ENCODE measurements at regions not wholly inside any gene's neighbourhood (a gene's known extent, or its start where the extent isn't known, plus 50 kb on each side); places are given as distances from the start of the nearest gene placed in this dataset.
"Not testable (repeated sequence)": the region's sequence is repeated elsewhere in the genome, so short reads cannot be mapped to it uniquely, and the experiment has no call there.

DNA sequence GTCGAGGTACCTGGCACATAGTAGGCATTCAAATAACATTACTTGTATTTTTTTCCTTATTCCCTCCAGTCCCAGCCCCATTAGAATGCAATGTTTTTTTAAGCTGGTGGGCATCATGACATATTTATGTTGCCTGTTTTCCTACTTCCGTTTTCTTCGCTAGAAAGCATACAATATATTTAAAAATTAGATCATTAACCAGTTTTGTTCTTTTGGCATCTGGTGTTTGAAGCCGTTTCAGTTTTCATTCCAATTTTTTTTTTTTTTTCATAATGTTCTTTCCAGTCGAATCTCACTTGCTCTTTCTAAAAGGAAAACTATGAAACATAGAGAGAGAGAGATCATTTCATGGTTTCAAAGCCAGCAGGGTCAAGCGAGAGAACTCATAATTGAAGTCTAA is 228.3 kb upstream of the C9orf72 start:
- no peak overlapping the region for H3K27ac ChIP-seq
- TF ChIP-seq, protein P1, sequence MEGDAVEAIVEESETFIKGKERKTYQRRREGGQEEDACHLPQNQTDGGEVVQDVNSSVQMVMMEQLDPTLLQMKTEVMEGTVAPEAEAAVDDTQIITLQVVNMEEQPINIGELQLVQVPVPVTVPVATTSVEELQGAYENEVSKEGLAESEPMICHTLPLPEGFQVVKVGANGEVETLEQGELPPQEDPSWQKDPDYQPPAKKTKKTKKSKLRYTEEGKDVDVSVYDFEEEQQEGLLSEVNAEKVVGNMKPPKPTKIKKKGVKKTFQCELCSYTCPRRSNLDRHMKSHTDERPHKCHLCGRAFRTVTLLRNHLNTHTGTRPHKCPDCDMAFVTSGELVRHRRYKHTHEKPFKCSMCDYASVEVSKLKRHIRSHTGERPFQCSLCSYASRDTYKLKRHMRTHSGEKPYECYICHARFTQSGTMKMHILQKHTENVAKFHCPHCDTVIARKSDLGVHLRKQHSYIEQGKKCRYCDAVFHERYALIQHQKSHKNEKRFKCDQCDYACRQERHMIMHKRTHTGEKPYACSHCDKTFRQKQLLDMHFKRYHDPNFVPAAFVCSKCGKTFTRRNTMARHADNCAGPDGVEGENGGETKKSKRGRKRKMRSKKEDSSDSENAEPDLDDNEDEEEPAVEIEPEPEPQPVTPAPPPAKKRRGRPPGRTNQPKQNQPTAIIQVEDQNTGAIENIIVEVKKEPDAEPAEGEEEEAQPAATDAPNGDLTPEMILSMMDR (conservative IDR thresholded peaks at IDR 0.05), result no peak
- no peak for TF ChIP-seq ZFX (IDR thresholded peaks at IDR 0.05)

DNA sequence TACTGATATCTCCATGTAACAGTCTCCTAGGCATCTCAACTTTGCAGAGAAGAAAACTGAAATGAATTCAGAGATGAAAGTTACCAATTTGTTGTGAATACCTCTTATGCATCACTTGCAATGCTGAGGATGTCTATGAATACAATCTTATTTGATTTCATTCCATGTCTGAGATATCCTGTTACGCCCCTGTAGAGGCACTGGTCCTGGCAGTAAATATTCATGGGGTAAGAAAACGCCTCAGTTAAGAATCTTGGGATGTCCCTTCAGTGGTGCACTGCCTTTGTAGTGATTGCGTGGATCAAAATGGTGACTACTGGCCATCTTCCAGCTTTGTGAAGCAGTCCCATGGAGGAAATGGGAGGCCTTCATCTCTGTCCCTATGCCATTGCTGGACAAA is 229.1 kb upstream of the C9orf72 start:
- no peak overlapping the region for H3K27ac ChIP-seq
- TF ChIP-seq, protein P1 (conservative IDR thresholded peaks at IDR 0.05), result no peak
- no peak for TF ChIP-seq ZFX (IDR thresholded peaks at IDR 0.05)

DNA sequence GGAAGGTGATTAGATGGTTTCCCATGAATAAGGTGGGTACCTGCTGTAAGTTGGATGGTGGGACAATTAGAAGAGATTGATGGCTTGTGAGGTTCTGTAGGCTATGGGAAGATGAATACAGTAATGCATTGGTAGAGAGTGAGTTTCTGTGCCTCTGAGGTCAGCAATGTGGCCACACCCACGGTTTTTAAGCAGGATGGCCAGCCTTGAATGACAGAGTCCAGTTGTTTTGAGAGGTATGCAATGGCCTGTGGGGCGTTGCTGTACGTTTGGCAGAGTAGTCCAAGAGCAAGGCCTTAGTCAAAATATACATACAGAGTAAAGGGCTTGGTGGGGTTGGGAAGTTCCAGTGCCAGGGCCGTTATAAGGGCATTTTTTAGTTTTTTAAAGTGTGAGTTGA is 235.6 kb upstream of the C9orf72 start:
- TF ChIP-seq ZFX (IDR thresholded peaks at IDR 0.05), result no peak
- TF ChIP-seq, protein P1 (conservative IDR thresholded peaks at IDR 0.05), result no peak
- no peak overlapping the region for H3K27ac ChIP-seq

DNA sequence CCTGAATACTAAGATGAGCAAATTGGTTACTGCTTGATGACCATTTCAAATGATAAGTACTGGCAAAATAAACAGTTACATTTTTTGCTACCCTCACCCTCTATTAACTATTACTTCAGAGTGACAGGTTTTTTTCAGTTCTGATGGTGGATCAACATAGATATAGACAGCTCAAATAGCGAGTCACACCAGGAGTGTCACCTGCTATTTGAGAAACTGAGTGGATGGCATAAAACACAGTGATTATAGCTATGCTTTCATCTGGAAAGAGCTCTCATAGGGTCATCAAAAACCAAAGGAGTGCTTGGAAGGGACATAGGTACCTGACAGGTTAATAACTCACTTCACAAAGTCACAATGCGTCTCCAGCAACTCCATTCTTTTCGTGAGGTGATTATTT is 244.5 kb upstream of the C9orf72 start:
- no peak overlapping the region for H3K27ac ChIP-seq
- no peak for TF ChIP-seq ZFX (IDR thresholded peaks at IDR 0.05)
- TF ChIP-seq, protein P1 (conservative IDR thresholded peaks at IDR 0.05), result no peak

DNA sequence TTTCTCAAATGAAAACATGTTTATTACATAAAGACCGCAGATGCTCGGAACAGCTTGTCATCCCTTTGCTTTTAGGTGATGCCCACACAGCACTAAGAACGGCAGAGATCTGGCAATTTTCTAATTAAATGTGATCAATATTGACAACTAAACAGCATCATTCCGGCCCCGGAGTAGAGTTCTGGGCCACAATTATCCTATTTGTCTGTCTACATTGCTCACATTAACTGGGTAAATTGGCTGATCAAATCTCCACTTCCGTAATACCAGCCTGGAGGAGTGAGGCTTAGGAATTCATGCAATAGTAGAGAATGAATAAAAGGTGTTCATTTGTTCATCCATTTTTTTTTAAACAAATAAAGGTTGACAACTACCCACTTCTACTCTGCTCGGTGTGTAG is 245.1 kb upstream of the C9orf72 start:
- no peak overlapping the region for H3K27ac ChIP-seq
- TF ChIP-seq, protein P1 (conservative IDR thresholded peaks at IDR 0.05), result no peak
- TF ChIP-seq ZFX (IDR thresholded peaks at IDR 0.05), result no peak

DNA sequence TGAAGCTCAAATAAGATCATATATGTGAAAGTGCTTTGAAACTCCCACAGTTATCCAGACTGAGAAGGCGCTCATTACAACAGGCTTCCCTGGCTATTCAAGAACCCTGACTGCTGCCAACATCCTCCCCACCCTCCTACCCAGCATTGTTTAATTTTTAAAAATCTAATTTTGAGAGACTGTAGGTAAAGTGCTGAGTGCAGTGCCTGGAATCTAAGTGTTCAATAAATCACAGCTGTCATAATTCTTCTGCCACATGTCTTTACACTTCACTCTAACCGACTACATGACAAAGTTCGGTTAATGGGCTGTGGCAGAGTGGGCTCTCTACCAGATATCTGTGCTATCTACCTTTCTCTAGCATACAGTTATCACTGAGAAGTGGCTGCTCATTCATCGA is 255.6 kb upstream of the C9orf72 start:
- no peak overlapping the region for H3K27ac ChIP-seq
- no peak for TF ChIP-seq ZFX (IDR thresholded peaks at IDR 0.05)

DNA sequence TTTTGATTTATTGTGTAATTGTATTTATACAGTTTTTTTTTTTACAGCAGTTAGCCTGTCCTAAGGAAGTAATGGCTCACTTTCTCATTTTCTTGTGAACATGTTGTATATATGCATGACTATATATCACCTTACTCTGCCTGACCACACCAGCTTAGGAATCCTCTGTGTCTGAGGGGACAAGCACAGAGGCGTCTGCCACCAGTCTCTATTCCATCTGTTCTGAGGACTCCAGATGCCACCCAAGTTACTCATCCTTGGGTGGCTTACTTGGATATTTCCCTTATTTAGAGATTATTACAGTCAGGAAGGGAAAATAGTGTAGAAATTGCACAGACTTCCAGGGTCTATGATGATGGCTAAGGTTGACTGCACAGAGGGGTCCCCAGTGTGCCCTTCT is 256.3 kb upstream of the C9orf72 start:
- no peak for TF ChIP-seq ZFX (IDR thresholded peaks at IDR 0.05)
- TF ChIP-seq, protein P1 (conservative IDR thresholded peaks at IDR 0.05), result no peak
- no peak overlapping the region for H3K27ac ChIP-seq

DNA sequence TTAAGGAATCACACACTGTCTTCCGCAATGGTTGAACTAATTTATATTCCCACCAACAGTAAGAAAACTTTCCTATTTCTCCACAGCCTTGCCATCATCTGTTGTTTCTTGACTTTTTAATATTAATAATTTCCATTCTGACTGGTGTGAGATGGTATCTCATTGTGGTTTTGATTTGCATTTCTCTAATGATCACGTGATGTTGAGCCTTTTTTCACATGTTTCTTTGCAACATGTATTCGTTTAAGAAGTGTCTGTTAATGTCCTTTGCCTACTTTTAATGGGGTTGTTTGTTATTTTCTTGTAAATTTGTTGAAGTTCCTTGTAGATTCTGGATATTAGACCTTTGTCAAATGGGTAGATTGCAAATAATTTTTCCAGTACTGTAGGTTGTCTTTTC is 258.8 kb upstream of the C9orf72 start:
- H3K27ac ChIP-seq, result not testable (repeated sequence)

DNA sequence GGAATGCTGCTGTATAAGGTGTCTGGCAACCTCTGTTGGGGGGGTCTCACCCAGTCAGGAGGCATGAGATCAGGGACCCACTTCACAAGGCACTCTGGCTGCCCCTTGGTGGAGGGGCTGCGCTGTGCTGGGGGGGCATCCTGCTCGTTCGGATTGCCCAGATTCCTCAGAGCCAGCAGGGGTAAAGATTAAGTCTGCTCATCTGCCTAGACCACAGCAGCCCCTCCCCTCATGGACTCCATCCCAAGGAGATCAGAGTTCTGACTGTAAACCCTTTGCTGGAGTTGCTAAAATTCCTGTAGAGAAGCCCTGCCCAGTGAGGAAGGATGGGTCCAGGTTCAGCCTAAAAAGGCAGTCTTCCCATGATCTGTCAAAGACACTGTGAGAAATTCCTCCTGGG is 262.0 kb upstream of the C9orf72 start:
- TF ChIP-seq, protein P1 (conservative IDR thresholded peaks at IDR 0.05), result no peak
- TF ChIP-seq ZFX (IDR thresholded peaks at IDR 0.05), result no peak
- no peak overlapping the region for H3K27ac ChIP-seq

Data from C4-2B (cell line).